ENCODE measurements at regions not wholly inside any gene's neighbourhood (a gene's known extent, or its start where the extent isn't known, plus 50 kb on each side); places are given as distances from the start of the nearest gene placed in this dataset.

GRCh38 chr4:11196927-11197522 is 231.7 kb downstream of the HS3ST1 start:
- no peaks in the 10 kb centered on the region for H3K9me3 ChIP-seq
- ChIA-PET CTCF (no interaction called here), POLR2A (no interaction called here)
- no peak overlapping the region for H3K27ac ChIP-seq (ENCODE audit: low read depth in 2 of 2, low read length in 1 of 2)
- no peaks in the 10 kb centered on the region for H3K79me2 ChIP-seq (ENCODE audit: insufficient read depth)
- H3K9me2 ChIP-seq = no peaks in the 10 kb centered on the region
- H3K36me3 ChIP-seq (replicated peaks in 1 of 2; ENCODE audit: control insufficient read depth in 1 of 2, insufficient read depth in 2 of 2, low read length in 1 of 2) = no peaks in the 10 kb centered on the region
- H3K9ac ChIP-seq = no peak overlapping the region
- WGBS (ENCODE audit: low lambda C conversion rate) = 1% methylated on average over 4 of the region's 4 CpGs
- no peaks in the 10 kb centered on the region for H3F3A ChIP-seq (replicated peaks; ENCODE audit: insufficient read depth)
- no peak for TF ChIP-seq ELF1 (IDR thresholded peaks at IDR 0.05)
- TF ChIP-seq, protein P1, sequence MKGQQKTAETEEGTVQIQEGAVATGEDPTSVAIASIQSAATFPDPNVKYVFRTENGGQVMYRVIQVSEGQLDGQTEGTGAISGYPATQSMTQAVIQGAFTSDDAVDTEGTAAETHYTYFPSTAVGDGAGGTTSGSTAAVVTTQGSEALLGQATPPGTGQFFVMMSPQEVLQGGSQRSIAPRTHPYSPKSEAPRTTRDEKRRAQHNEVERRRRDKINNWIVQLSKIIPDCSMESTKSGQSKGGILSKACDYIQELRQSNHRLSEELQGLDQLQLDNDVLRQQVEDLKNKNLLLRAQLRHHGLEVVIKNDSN (IDR thresholded peaks at IDR 0.05; ENCODE audit: borderline replicate concordance, low read depth) = no peak
- no peak for TF ChIP-seq TEAD4 (IDR thresholded peaks at IDR 0.05; ENCODE audit: borderline replicate concordance, insufficient read depth)
- no peak for TF ChIP-seq NFIC (IDR thresholded peaks at IDR 0.05; ENCODE audit: borderline replicate concordance)
- no peak for TF ChIP-seq SIN3A (IDR thresholded peaks at IDR 0.05; ENCODE audit: borderline replicate concordance, low read depth, low read length)
- no peak for TF ChIP-seq RCOR1 (IDR thresholded peaks at IDR 0.05; ENCODE audit: low read length)
- TF ChIP-seq MEF2A (IDR thresholded peaks at IDR 0.05; ENCODE audit: borderline replicate concordance, low read depth) = no peak
- no peak for TF ChIP-seq EP300 (IDR thresholded peaks at IDR 0.05; ENCODE audit: borderline replicate concordance in 1 of 2, low read depth in 1 of 2, low read length in 1 of 2)
- TF ChIP-seq NRF1 (IDR thresholded peaks at IDR 0.05; ENCODE audit: low read depth, low read length) = no peak
- no peak for TF ChIP-seq FOSL2 (IDR thresholded peaks at IDR 0.05; ENCODE audit: borderline replicate concordance, low read depth)
- TF ChIP-seq IRF3 (IDR thresholded peaks at IDR 0.05; ENCODE audit: low read depth, low read length) = no peak
- TF ChIP-seq YY1 (IDR thresholded peaks at IDR 0.05; ENCODE audit: low read depth) = no peak
- TF ChIP-seq TCF12 (IDR thresholded peaks at IDR 0.05) = no peak
- TF ChIP-seq, protein P2, sequence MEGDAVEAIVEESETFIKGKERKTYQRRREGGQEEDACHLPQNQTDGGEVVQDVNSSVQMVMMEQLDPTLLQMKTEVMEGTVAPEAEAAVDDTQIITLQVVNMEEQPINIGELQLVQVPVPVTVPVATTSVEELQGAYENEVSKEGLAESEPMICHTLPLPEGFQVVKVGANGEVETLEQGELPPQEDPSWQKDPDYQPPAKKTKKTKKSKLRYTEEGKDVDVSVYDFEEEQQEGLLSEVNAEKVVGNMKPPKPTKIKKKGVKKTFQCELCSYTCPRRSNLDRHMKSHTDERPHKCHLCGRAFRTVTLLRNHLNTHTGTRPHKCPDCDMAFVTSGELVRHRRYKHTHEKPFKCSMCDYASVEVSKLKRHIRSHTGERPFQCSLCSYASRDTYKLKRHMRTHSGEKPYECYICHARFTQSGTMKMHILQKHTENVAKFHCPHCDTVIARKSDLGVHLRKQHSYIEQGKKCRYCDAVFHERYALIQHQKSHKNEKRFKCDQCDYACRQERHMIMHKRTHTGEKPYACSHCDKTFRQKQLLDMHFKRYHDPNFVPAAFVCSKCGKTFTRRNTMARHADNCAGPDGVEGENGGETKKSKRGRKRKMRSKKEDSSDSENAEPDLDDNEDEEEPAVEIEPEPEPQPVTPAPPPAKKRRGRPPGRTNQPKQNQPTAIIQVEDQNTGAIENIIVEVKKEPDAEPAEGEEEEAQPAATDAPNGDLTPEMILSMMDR (IDR thresholded peaks at IDR 0.05) = no peak
- no peak for TF ChIP-seq MXI1 (IDR thresholded peaks at IDR 0.05; ENCODE audit: low read depth, low read length)
- no peak for TF ChIP-seq FOXJ3 (CRISPR knock-in tag; IDR thresholded peaks at IDR 0.05)
- no peak for TF ChIP-seq CHD2 (IDR thresholded peaks at IDR 0.05; ENCODE audit: low read length, partially characterized antibody)
- TF ChIP-seq POLR2AphosphoS5 (IDR thresholded peaks at IDR 0.05; ENCODE audit: low read depth, low read length) = no peak
- H4K20me1 ChIP-seq (ENCODE audit: insufficient read depth) = no peaks in the 10 kb centered on the region
- no peaks in the 10 kb centered on the region for H3K4me1 ChIP-seq (ENCODE audit: control insufficient read depth in 1 of 2, insufficient read depth in 2 of 2, low read depth in 1 of 2, low read length in 1 of 2)
- H3K4me2 ChIP-seq = no peak overlapping the region
- H2AFZ ChIP-seq (ENCODE audit: low read depth) = no peak overlapping the region
- no peak overlapping the region for H3K4me3 ChIP-seq (ENCODE audit: low read depth in 2 of 2, low read length in 1 of 2)
- no peak for DNase-seq
- H3K27me3 ChIP-seq (ENCODE audit: insufficient read depth) = no peaks in the 10 kb centered on the region

Data from SK-N-SH (cell line).